K562 (cell line): ENCODE measurements at regions not wholly inside any gene's neighbourhood (a gene's known extent, or its start where the extent isn't known, plus 50 kb on each side); places are given as distances from the start of the nearest gene placed in this dataset.

Experiments
- ATAC-seq: fragments of 200-7000 bp; cut with Tn5 transposase; 3 replicates; pipeline ENCODE4 v1.9.1; 2020; ENCODE audit warnings: moderate library complexity
- BruUV-seq: library from RNA; stranded (reverse); fragments of 400-500 nt; replicated peaks from 2 replicates; lab custom pipeline; 2021; lab: Mats Ljungman, UMichigan
- CTCF ChIA-PET: fragments of 300-600 bp; formaldehyde crosslinking; extraction: SDS; loops from one replicate; lab custom pipeline; 2021; ENCODE audit warnings: low intra/inter-chr PET ratio; lab: Yijun Ruan, JAX
- POLR2A ChIA-PET: fragments of 300-600, 350-650 bp; sonication (Branson Sonifier 250); formaldehyde crosslinking; extraction: SDS; loops from one replicate; lab custom pipeline; 2021; ENCODE audit warnings: antibody characterized with exemption, inconsistent platforms; lab: Yijun Ruan, JAX
- DNase-seq, 4 experiments: peaks; one replicate each; pipeline versions ENCODE4 v3.0.0 to v3.0.0-alpha.2; 2011 to 2018; ENCODE audit warnings: low spot score in 3 of 4, mixed read lengths in 3 of 4; ENCODE audit errors: extremely low read depth in 1 of 4
- FAIRE-seq: peaks from 2 replicates; lab custom pipeline; 2011; peaks lifted over from hg19 to GRCh38; lab: Jason Lieb, UNC
- H2AFZ ChIP-seq: 2 replicates; pipeline ENCODE4 v1.6.0; 2011; ENCODE audit warnings: low read depth, low read length, control low read depth, inconsistent platforms
- H3K27ac ChIP-seq: fragments of 200-600 bp; 3 replicates; pipeline ENCODE4 v1.8.0; 2011; ENCODE audit warnings: low read depth, mild to moderate bottlenecking, control low read depth, inconsistent platforms, low read length, moderate library complexity, mixed read lengths; ENCODE audit errors: extremely low read depth
- H3K27me3 ChIP-seq, 2 experiments: fragments of 300-600 bp in 1 of 2; 2 replicates in 1 of 2; 3 replicates in 1 of 2; pipeline versions ENCODE4 v1.6.0 to v1.8.0; 2011; ENCODE audit warnings: inconsistent platforms in 2 of 2, low read length in 2 of 2, mild to moderate bottlenecking in 1 of 2, mixed read lengths in 1 of 2, moderate library complexity in 1 of 2; ENCODE audit not compliant: control insufficient read depth in 2 of 2, insufficient read depth in 2 of 2
- H3K36me3 ChIP-seq: fragments of 300-600 bp; 3 replicates; pipeline ENCODE4 v1.8.0; 2011; ENCODE audit warnings: mild to moderate bottlenecking, low read length, inconsistent platforms; ENCODE audit not compliant: control insufficient read depth, insufficient read depth
- H3K4me1 ChIP-seq, 2 experiments: fragments of 200-600 bp in 1 of 2; replicated peaks in 1 of 2; 2 replicates in 1 of 2; 3 replicates in 1 of 2; pipeline versions ENCODE4 v1.5.1 to v1.8.0; 2011; ENCODE audit warnings: inconsistent platforms in 2 of 2, low read length in 2 of 2, mild to moderate bottlenecking in 1 of 2, mixed read lengths in 1 of 2, moderate library complexity in 1 of 2; ENCODE audit not compliant: control insufficient read depth in 2 of 2, insufficient read depth in 2 of 2
- H3K4me2 ChIP-seq: 2 replicates; pipeline ENCODE4 v1.6.1; 2011; ENCODE audit warnings: low read length, control low read depth, inconsistent platforms, mixed read lengths; ENCODE audit not compliant: insufficient read depth
- H3K4me3 ChIP-seq: fragments of 200-600 bp; sonication (generic), shearing (Covaris generic); 2 replicates; pipeline ENCODE4 v1.5.1; 2016; ENCODE audit warnings: control low read depth, inconsistent platforms
- H3K79me2 ChIP-seq: fragments of 200-600 bp; 3 replicates; pipeline ENCODE4 v1.8.0; 2011; ENCODE audit warnings: low read length, inconsistent platforms; ENCODE audit not compliant: control insufficient read depth, insufficient read depth
- H3K9ac ChIP-seq, 2 experiments: 2 replicates each; pipeline versions ENCODE4 v1.6.0 to v1.6.1; 2011; ENCODE audit warnings: low read depth in 2 of 2, low read length in 2 of 2, control low read depth in 1 of 2, inconsistent platforms in 1 of 2, mild to moderate bottlenecking in 1 of 2, mixed read lengths in 1 of 2; ENCODE audit not compliant: insufficient read depth in 1 of 2
- H3K9me1 ChIP-seq: one replicate; pipeline ENCODE4 v1.6.0; 2011; ENCODE audit warnings: inconsistent platforms, mild to moderate bottlenecking, low read length, moderate library complexity; ENCODE audit not compliant: control insufficient read depth, insufficient read depth
- H3K9me3 ChIP-seq: replicated peaks from 2 replicates; pipeline ENCODE4 v1.5.1; 2011; ENCODE audit warnings: low read depth, low read length, inconsistent platforms; ENCODE audit not compliant: control insufficient read depth, insufficient read depth
- H4K20me1 ChIP-seq: replicated peaks from 2 replicates; pipeline ENCODE4 v1.6.1; 2011; ENCODE audit warnings: low read length, inconsistent platforms, mixed read lengths; ENCODE audit not compliant: control insufficient read depth, insufficient read depth
- ATF6 ChIP-seq: sonication (generic); formaldehyde crosslinking; IDR thresholded peaks from 2 replicates; pipeline ENCODE4 v1.4.0; 2020; ENCODE audit warnings: mild to moderate bottlenecking, missing genetic modification reagents
- DNMT1 ChIP-seq: fragments of 450-650 bp; IDR thresholded peaks from 2 replicates; pipeline ENCODE4 v1.6.1; 2016; ENCODE audit warnings: antibody characterized with exemption, mild to moderate bottlenecking
- ESRRA ChIP-seq: fragments of 450-650 bp; IDR thresholded peaks from 2 replicates; pipeline ENCODE4 v1.6.1; 2014; ENCODE audit warnings: low read depth, mild to moderate bottlenecking, moderate library complexity, borderline replicate concordance
- MYNN ChIP-seq, 2 experiments: sonication (generic); formaldehyde crosslinking in 1 of 2; IDR thresholded peaks; 2 replicates each; pipeline versions ENCODE4 v1.5.0 to v1.6.1; 2016 to 2020; ENCODE audit warnings: antibody characterized with exemption in 1 of 2, missing genetic modification reagents in 1 of 2
- SMAD2 ChIP-seq: fragments of 150-350 bp; IDR thresholded peaks from 2 replicates; pipeline ENCODE4 v1.6.1; 2014; ENCODE audit warnings: low read depth, mild to moderate bottlenecking, low read length
- SREBF2 ChIP-seq: sonication (generic); formaldehyde crosslinking; IDR thresholded peaks from 2 replicates; pipeline ENCODE4 v1.4.0; 2020; ENCODE audit warnings: mild to moderate bottlenecking, missing genetic modification reagents
- TAL1 ChIP-seq: fragments of 450-650 bp; IDR thresholded peaks from 2 replicates; pipeline ENCODE4 v1.6.1; 2016; ENCODE audit warnings: mild to moderate bottlenecking
- TOE1 ChIP-seq, 2 experiments: fragments of 450-650 bp in 1 of 2; sonication (generic) in 1 of 2; formaldehyde crosslinking in 1 of 2; IDR thresholded peaks; 2 replicates each; pipeline versions ENCODE4 v1.7.1 to v1.8.0; 2016 to 2022; ENCODE audit warnings: borderline replicate concordance in 2 of 2, mild to moderate bottlenecking in 2 of 2, antibody characterized with exemption in 1 of 2, inconsistent platforms in 1 of 2, low read depth in 1 of 2, missing genetic modification reagents in 1 of 2, moderate library complexity in 1 of 2
- USF2 ChIP-seq: sonication (generic); formaldehyde crosslinking; IDR thresholded peaks from 2 replicates; pipeline ENCODE4 v1.5.0; 2020; ENCODE audit warnings: missing genetic modification reagents
- ZBTB11 ChIP-seq, 3 experiments: fragments of 200-800 bp in 1 of 3; fragments of 250-450 bp in 1 of 3; fragments of 450-650 bp in 1 of 3; sonication (Bioruptor Pico) in 1 of 3; sonication (Bioruptor generic) in 1 of 3; formaldehyde crosslinking in 1 of 3; IDR thresholded peaks; 2 replicates each; pipeline versions ENCODE4 v1.6.1 to v1.8.0; 2016 to 2022; ENCODE audit warnings: mild to moderate bottlenecking in 2 of 3, missing genetic modification characterization in 2 of 3, missing compliant biosample characterization in 1 of 3, moderate library complexity in 1 of 3
- ZNF124 ChIP-seq: sonication (generic); formaldehyde crosslinking; IDR thresholded peaks from 2 replicates; pipeline ENCODE4 v1.8.1; 2022; ENCODE audit warnings: missing genetic modification reagents
- ZNF197 ChIP-seq: fragments of 200-800 bp; sonication (Bioruptor generic); IDR thresholded peaks from 2 replicates; pipeline ENCODE4 v1.6.1; 2016; ENCODE audit warnings: low read depth, missing genetic modification characterization, missing compliant biosample characterization
- ZNF232 ChIP-seq: sonication (generic); formaldehyde crosslinking; IDR thresholded peaks from 2 replicates; pipeline ENCODE4 v1.8.0; 2022; ENCODE audit warnings: mild to moderate bottlenecking, missing genetic modification reagents
- WGBS: fragments of 100-300 bp; shearing (Covaris generic); methylation state at CpG from one replicate; pipeline ENCODE4 v1.1.6; 2016; ENCODE audit warnings: low coverage, mixed read lengths; ENCODE audit not compliant: insufficient coverage; ENCODE audit errors: missing lambda C conversion rate; 5-methylcytosine and 5-hydroxymethylcytosine counted together
- in situ Hi-C: fragments of 300-500 bp; cut with MboI; formaldehyde crosslinking; loops from 4 replicates; pipeline ENCODE4 v1.15.0; 2018; ENCODE audit warnings: inconsistent platforms, mixed read lengths
- intact Hi-C: fragments of 100-400 bp; cut with micrococcal nuclease; formaldehyde crosslinking; loops from 2 replicates; pipeline ENCODE4 v1.14.2; 2022
- TF ChIP-seq, protein P1 (sequence below): IDR thresholded peaks from 2 replicates; pipeline ENCODE4 v1.6.1; 2011; ENCODE audit not compliant: insufficient read length; ENCODE audit errors: extremely low read depth

- TF ChIP-seq TOE1 (IDR thresholded peaks at IDR 0.05; ENCODE audit: borderline replicate concordance) (no peak), TOE1 (CRISPR knock-in tag; IDR thresholded peaks at IDR 0.05; ENCODE audit: borderline replicate concordance, low read depth) (no peak), USF2 (CRISPR knock-in tag) (no peak)
Measured at GRCh38 chr3:187919048-187919447, 173.8 kb upstream of the BCL6 start (continued).

- Histone ChIP-seq H3K79me2 (no peaks in the 10 kb centered on the region), H3K4me3 (no peak overlapping the region), H3K9me3 (no peaks in the 10 kb centered on the region), H2AFZ (no peak overlapping the region), H3K9me1 (no peaks in the 10 kb centered on the region), H3K27ac (no peak overlapping the region), H3K4me2 (no peak overlapping the region), H3K36me3 (no peaks in the 10 kb centered on the region), H4K20me1 (no peaks in the 10 kb centered on the region), H3K27me3 (peaks cover 0 to 4% of the 10 kb centered on the region in 2 experiments; a peak in 1 of 5 replicates), H3K9ac (no peak overlapping the region), H3K4me1 (no peaks in the 10 kb centered on the region)
- 0% methylated on average over 3 of the region's 3 CpGs for WGBS
- CTCF ChIA-PET = no interaction called here
- in situ Hi-C loops = no loop called here
- POLR2A ChIA-PET = no interaction called here
- DNase-seq (no peak), FAIRE-seq (no peak), ATAC-seq (no peak)
- intact Hi-C loops = loop anchor here (10.0 kb wide), 1 partner anchor 175 kb away; the partner anchor contains the start of gene BCL6
- BruUV-seq = no TSS peak
- no peak for TF ChIP-seq ATF6 (CRISPR knock-in tag)
- no peak for TF ChIP-seq ZNF232 (CRISPR knock-in tag)
- no peak for TF ChIP-seq ZNF124 (CRISPR knock-in tag)
- TF ChIP-seq ZNF197 (CRISPR knock-in tag) = no peak
- no peak for TF ChIP-seq SMAD2
- no peak for TF ChIP-seq SREBF2 (CRISPR knock-in tag)
- TF ChIP-seq ZBTB11 (CRISPR knock-in tag; IDR thresholded peaks at IDR 0.05) = no peak
- TF ChIP-seq TAL1 = no peak
- no peak for TF ChIP-seq MYNN (IDR thresholded peaks at IDR 0.05)
- no peak for TF ChIP-seq MYNN (CRISPR knock-in tag; IDR thresholded peaks at IDR 0.05)
- no peak for TF ChIP-seq DNMT1
- no peak for TF ChIP-seq ESRRA
- TF ChIP-seq, protein P1, sequence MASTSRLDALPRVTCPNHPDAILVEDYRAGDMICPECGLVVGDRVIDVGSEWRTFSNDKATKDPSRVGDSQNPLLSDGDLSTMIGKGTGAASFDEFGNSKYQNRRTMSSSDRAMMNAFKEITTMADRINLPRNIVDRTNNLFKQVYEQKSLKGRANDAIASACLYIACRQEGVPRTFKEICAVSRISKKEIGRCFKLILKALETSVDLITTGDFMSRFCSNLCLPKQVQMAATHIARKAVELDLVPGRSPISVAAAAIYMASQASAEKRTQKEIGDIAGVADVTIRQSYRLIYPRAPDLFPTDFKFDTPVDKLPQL = no peak
Measured at GRCh38 chr3:187919544-187919943, 174.3 kb upstream of the BCL6 start.
